ENCODE measurements at regions not wholly inside any gene's neighbourhood (a gene's known extent, or its start where the extent isn't known, plus 50 kb on each side); places are given as distances from the start of the nearest gene placed in this dataset.

GRCh38 chr10:78182841-78183240 lies 149.2 kb downstream of the RPS24 start:
- DNase-seq (ENCODE audit: extremely low spot score, insufficient read length, low read depth) = no peak
- no peak for FAIRE-seq

DNA sequence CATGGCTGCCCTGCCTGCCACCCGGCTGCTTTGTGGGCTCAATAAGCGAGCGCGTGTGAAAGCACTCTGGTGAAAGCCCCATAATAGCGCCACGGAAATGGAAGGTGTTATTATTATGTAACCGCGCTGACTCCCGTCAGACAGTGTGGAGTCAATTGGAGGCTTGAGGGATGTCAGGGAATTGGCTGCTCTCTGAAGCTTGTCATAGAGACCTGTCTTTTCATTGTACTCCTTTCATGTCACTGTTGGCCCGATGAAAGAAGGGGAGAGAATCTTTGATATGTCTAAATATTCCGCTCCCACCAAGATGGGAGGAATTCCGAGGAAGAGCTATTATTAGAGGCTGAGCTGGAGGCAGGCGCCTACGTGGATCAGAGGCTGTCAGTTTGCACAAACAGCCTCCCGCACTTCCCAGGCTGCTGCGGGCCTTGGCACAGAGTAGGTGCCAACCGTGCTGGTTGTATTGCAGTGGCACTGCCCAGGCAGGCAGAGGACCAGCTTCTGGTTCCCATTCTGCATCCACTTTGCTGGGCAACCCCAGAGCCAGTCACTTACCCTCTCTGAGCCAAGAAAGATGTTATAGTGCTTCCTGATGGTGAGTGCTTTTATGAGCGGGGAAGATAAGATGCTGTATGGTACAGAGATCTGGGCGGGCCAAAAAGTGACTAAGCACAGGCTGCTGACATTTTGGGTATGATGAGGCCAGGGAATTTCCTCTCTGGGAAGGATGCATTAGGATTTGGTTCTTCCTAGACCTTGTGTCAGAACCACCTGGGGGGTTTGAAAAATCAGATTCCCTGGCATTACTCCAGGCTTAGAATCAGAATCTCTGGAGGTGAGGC lies 151.4 kb downstream of the RPS24 start:
- DNase-seq (ENCODE audit: extremely low spot score, insufficient read length, low read depth) (no peak), FAIRE-seq (no peak)

DNA sequence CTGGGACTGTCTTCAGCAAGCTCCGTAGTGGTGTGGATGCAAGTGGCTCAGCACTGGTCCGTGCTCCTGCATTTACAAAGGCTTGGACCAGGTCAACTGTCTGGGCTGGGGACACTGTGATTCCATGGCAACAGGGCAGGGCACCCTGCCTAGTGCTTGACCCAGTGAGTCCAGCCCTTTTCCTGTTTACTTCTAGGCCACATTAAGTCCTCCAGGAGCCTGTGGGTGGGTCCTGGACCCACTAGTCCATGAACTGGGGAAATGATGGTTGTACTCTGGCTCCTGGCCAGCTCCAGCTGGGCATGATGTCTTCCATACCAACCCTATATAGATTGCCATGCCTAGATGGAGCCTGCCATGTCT lies 152.0 kb downstream of the RPS24 start:
- FAIRE-seq (no peak), DNase-seq (ENCODE audit: extremely low spot score, insufficient read length, low read depth) (no peak)

DNA sequence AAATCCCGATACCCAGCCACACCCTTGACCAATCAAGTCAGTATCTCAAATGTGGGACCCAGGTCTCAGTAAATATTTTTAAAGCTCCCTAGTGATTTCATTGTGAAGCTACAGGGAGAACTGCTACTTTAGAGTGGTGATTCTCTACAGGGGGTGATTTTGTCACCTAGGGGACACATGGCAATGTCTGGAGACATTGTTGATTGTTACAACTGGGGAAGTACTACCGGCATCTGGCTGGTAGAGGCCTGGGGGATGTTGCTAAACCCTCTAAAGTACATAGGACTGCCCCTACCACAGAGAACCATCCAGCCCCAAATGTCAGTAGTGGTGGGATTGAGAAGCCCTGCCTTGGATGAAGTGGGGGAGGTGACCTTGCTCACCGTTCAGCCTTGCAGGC lies 152.9 kb downstream of the RPS24 start:
- FAIRE-seq = no peak
- DNase-seq (ENCODE audit: extremely low spot score, insufficient read length, low read depth) = no peak

DNA sequence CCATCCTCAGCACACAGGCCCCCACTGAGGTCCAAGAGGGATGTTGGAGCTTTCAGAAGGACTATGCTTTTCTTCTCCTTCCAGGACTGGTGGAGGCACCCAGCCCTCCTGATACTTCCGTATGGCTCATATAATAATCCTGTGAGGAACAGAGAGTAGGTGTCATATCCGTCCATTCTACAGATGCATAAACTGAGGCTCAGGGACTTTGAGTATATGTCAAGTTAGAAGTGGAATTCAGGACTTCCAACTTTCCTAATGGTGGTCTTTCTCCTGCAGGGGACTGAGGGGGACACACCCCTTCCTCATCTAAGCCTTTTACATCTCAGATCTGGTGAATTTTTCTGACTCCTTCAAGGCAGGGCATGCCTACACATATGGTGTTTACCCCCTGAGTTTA lies 153.7 kb downstream of the RPS24 start:
- no peak for FAIRE-seq
- DNase-seq (ENCODE audit: extremely low spot score, insufficient read length, low read depth) = no peak

- DNase-seq (ENCODE audit: extremely low spot score, insufficient read length, low read depth) (no peak), FAIRE-seq (no peak)
Observed at GRCh38 chr10:78188446-78188845, 154.8 kb downstream of the RPS24 start.

- DNase-seq (ENCODE audit: extremely low spot score, insufficient read length, low read depth) = no peak
- no peak for FAIRE-seq
Observed at GRCh38 chr10:78190051-78190825, 156.6 kb downstream of the RPS24 start.

- DNase-seq (ENCODE audit: extremely low spot score, insufficient read length, low read depth) = no peak
- FAIRE-seq = no peak
Observed at GRCh38 chr10:78191301-78191700, 157.6 kb downstream of the RPS24 start.

DNA sequence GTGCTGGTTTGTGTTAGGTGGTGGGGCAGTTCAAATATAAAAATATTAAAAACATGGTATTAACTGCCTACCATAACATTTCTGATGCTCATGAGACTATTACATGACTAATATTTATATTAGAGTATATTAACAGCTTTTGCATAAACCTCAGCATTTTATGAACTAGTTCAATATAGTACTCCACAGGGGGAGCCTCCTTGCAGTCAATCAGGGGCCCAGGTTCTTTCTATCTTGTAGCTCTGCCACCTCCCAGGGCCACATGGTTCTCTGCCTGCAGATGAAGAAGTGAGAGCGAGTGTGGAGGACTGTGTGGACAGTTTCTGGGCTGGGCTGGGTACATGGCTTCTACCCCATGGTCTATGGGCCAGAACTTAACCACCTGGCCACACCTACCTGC lies 159.5 kb downstream of the RPS24 start:
- DNase-seq (ENCODE audit: extremely low spot score, insufficient read length, low read depth) (no peak), FAIRE-seq (no peak)

- no peak for DNase-seq (ENCODE audit: extremely low spot score, insufficient read length, low read depth)
- FAIRE-seq = no peak
Observed at GRCh38 chr10:78194050-78194449, 160.4 kb downstream of the RPS24 start.

DNA sequence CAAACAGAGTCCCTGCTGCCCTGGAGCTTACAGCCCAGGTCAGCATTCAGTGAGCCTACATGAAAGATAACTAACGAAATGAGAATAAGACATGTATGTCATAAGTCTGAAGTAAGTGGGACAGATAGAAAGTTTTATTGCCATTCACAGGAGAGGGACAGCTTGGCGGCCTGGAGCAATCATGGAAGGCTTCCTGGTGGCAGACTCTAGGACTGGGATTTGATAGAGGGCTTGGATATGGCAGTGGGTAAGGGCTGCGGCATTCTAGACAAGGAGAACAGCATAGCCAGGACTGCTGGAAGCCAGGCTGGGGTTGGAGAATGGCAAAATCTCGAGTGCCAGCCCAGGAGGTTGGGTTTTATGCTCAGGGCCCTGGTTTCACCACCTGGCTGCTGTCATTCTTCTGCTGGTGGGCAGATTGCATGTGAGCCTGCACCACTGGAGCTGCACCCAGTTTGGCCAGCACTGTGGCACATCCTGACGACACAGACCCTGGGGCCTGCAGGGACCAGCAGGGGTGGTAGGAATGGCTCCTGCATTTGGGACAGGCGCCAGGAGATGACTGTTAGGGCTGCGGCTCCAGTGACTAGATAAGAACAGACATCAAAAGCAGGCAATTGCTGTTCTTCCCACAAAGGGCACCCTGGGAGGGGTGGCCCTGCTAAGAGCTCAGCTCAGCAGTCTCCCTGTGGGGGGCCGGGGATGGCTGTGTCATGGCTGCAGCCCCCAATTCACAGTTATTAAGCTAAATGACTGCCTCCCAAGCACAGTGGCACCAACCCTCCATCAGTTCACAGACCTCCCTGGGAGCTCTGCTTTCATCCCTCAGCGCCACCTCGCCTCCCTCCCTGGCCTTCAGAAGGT lies 161.1 kb downstream of the RPS24 start:
- FAIRE-seq (no peak), DNase-seq (ENCODE audit: extremely low spot score, insufficient read length, low read depth) (no peak)

- no peak for DNase-seq (ENCODE audit: extremely low spot score, insufficient read length, low read depth)
- FAIRE-seq = no peak
Observed at GRCh38 chr10:78196396-78196795, 162.7 kb downstream of the RPS24 start.

DNA sequence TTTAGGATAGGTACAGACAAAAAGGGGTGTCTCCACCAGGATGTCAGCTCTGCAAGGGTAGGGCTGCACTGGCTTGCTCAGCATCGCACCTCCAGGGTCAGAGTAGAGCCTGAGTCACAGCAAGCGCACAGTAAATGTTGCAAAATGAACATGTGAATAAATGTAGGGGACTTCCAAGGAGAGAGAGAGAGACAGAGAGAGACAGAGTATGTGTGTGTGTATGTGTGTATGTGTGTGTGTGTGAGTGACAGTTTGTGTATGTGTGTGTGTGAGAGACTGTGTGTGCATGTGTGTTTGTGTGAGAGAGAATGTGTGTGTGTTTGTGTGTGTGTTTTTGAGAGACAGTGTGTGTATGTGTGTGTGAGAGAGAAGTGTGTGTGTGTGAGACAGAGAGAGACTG lies 163.3 kb downstream of the RPS24 start:
- DNase-seq (ENCODE audit: extremely low spot score, insufficient read length, low read depth) (no peak), FAIRE-seq (no peak)

GRCh38 chr10:78197628-78198272 lies 164.1 kb downstream of the RPS24 start:
- DNase-seq (ENCODE audit: extremely low spot score, insufficient read length, low read depth) = no peak
- no peak for FAIRE-seq

GRCh38 chr10:78199005-78199725 lies 165.5 kb downstream of the RPS24 start:
- no peak for DNase-seq (ENCODE audit: extremely low spot score, insufficient read length, low read depth)
- FAIRE-seq = no peak

DNA sequence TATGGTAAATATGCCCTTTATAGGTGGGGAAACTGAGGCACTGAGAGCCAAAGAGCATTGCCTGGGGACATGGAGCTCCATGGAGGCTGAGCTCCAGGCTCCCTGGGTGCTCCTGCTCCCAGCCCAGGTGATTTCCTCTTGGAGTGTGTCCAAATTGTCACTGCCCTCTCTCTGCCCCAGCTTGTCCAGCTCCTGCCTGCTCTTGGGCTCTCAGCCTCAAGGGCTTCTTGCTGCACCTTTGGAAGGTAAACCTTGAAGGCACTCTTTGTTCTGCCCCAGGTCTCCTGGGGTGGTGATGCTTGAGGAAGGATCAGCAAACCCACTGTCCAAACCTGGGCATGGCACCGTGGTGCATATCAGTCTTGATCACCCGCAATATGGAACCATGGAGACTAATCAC lies 166.1 kb downstream of the RPS24 start:
- DNase-seq (ENCODE audit: extremely low spot score, insufficient read length, low read depth) (no peak), FAIRE-seq (no peak)

DNA sequence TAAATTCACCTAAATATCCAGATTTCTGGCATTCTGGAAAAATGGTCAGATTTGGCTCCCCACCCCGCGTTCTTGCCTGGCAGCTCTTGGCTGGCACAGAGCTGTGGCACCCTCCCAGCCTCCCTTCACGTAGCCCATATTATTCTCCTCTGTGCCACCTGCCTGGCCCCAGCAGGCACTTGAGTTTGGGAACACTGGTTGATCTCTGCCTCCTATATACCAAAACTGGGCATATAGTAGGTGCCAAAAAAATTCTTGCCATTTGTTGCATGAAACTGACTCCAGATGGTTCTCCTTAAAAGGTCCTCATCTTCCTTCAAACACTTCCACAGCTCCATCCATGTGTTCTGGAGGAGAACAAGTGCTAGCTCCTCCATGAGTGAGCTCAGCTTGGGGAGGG lies 167.0 kb downstream of the RPS24 start:
- FAIRE-seq = no peak

DNA sequence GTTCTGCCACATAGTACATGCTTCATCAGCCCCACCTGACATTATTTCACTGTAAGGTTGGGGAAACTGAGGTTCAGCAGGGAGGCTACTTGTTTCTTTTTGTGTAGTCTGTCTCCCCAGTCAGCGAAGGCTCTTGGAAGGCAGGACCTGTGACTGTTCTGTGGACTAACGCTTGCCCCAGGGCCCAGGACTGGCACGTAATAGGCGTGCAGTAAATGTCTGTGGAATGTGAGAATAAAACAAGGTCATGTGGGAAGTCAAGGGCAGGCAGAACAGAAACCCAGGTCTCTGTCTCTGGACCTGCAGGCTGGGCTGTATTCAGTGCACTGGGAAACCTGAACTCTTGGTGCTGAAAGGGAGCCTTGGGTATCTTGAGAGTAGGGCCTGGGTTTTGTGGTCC lies 168.7 kb downstream of the RPS24 start:
- no peak for DNase-seq (ENCODE audit: extremely low spot score, insufficient read length, low read depth)
- no peak for FAIRE-seq

More for the DNA sequence above, 167.0 kb downstream of the RPS24 start:
- no peak for DNase-seq (ENCODE audit: extremely low spot score, insufficient read length, low read depth)

Data from GM18507 (cell line).